ENCODE measurements at regions not wholly inside any gene's neighbourhood (a gene's known extent, or its start where the extent isn't known, plus 50 kb on each side); places are given as distances from the start of the nearest gene placed in this dataset.
"Not testable (repeated sequence)": the region's sequence is repeated elsewhere in the genome, so short reads cannot be mapped to it uniquely, and the experiment has no call there.

GRCh38 chr9:40928803-40929487, 199.5 kb downstream of the FOXD4L6 start:
- no peak for DNase-seq

GRCh38 chr9:40927851-40928802, 200.4 kb downstream of the FOXD4L6 start:
- DNase-seq: no peak

- DNase-seq: no peak
Observed at GRCh38 chr9:40927260-40927631, 201.2 kb downstream of the FOXD4L6 start.

GRCh38 chr9:40926404-40927259, 201.8 kb downstream of the FOXD4L6 start:
- no peak for DNase-seq

- no peak for DNase-seq
Observed at GRCh38 chr9:40925149-40925548, 203.3 kb downstream of the FOXD4L6 start.

- DNase-seq: not testable (repeated sequence)
Observed at GRCh38 chr9:40916399-40916783, 212.1 kb downstream of the FOXD4L6 start.

- not testable (repeated sequence) for DNase-seq
Observed at GRCh38 chr9:40915660-40916398, 212.7 kb downstream of the FOXD4L6 start.

- no peak for DNase-seq
Observed at GRCh38 chr9:40914772-40915659, 213.5 kb downstream of the FOXD4L6 start.

- DNase-seq: no peak
Observed at GRCh38 chr9:40913928-40914673, 214.4 kb downstream of the FOXD4L6 start.

- no peak for DNase-seq
Observed at GRCh38 chr9:40913096-40913719, 215.3 kb downstream of the FOXD4L6 start.

- DNase-seq: not testable (repeated sequence)
Observed at GRCh38 chr9:40912679-40913078, 215.8 kb downstream of the FOXD4L6 start.

- no peak for DNase-seq
Observed at GRCh38 chr9:40911647-40912046, 216.8 kb downstream of the FOXD4L6 start.

GRCh38 chr9:40910995-40911394, 217.5 kb downstream of the FOXD4L6 start:
- DNase-seq: not testable (repeated sequence)

- DNase-seq: no peak
Observed at GRCh38 chr9:40909821-40910220, 218.7 kb downstream of the FOXD4L6 start.

- DNase-seq: not testable (repeated sequence)
Observed at GRCh38 chr9:40909111-40909510, 219.4 kb downstream of the FOXD4L6 start.

GRCh38 chr9:40907657-40908624, 220.5 kb downstream of the FOXD4L6 start:
- no peak for DNase-seq

GRCh38 chr9:40906879-40907278, 221.6 kb downstream of the FOXD4L6 start:
- DNase-seq: not testable (repeated sequence)

GRCh38 chr9:40892315-40892714, 236.2 kb downstream of the FOXD4L6 start:
- DNase-seq: not testable (repeated sequence)

- not testable (repeated sequence) for DNase-seq
Observed at GRCh38 chr9:40885858-40886257, 242.6 kb downstream of the FOXD4L6 start.
